Stimulated activated CD4-positive, alpha-beta T cell treated with anti-CD3 and anti-CD28 coated beads, Interleukin-2, amount 100 ng/mL, for 4 hours (primary cell): ENCODE measurements at regions not wholly inside any gene's neighbourhood (a gene's known extent, or its start where the extent isn't known, plus 50 kb on each side); places are given as distances from the start of the nearest gene placed in this dataset.
"Not testable (repeated sequence)": the region's sequence is repeated elsewhere in the genome, so short reads cannot be mapped to it uniquely, and the experiment has no call there.

Experiments used
- DNase-seq: peaks from one replicate; pipeline ENCODE4 v3.0.0-alpha.2; 2020; ENCODE audit warnings: low read depth

DNA sequence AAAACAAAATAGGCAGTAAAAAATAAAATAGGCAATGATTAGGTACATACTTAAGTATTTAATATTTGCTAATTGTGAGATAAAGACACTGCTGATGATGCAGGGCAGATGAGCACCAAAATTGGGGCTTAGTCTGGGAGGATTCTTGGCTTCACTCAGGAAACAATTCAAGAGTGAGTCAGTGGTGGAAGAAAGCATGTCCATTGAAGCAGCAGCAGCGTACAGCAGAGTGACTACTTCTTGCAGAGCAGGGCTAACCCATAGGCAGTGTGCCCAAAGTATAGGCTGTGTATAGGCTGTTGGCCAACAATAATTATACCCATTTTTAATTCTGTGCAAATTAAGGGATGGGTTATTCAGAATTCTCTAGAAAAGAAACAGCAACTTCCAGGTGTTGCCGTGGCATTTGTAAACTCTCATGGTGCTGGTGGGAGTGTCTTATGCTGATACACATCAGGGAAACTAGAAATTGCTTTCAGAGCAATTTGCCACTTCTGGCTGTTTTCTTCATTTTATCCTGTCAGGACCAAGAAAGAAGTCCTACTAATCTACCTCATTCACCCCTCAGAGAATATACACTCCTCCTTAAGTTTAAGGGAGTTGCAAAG is 317.3 kb upstream of the NAALADL2 start:
- DNase-seq = no peak

- DNase-seq = no peak
These were observed 311.2 kb upstream of the NAALADL2 start for GRCh38 chr3:174547801-174548435.

GRCh38 chr3:174548841-174549623 is 310.1 kb upstream of the NAALADL2 start:
- no peak for DNase-seq

DNA sequence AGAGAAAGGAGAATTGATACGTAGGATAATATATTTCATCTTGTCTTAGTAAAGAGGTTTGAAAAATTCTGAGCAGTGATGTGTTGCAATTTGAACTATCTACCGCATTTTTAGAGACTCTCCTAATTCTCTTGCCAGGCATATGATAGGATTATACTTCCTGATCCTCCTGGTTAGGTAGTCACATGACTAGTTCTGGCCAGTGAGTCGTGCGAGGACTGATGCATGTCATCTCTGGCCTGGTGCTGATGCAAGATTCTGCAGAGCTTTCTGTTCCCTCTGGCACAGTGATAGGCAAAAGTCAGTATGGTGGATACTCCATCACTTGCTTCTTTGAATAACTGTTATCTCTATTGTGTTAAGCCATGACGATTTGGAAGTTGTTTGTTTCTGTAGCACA is 277.6 kb upstream of the NAALADL2 start:
- no peak for DNase-seq

- no peak for DNase-seq
These were observed 275.7 kb upstream of the NAALADL2 start for GRCh38 chr3:174583396-174583795.

GRCh38 chr3:174587137-174587536 is 272.0 kb upstream of the NAALADL2 start:
- DNase-seq = not testable (repeated sequence)

DNA sequence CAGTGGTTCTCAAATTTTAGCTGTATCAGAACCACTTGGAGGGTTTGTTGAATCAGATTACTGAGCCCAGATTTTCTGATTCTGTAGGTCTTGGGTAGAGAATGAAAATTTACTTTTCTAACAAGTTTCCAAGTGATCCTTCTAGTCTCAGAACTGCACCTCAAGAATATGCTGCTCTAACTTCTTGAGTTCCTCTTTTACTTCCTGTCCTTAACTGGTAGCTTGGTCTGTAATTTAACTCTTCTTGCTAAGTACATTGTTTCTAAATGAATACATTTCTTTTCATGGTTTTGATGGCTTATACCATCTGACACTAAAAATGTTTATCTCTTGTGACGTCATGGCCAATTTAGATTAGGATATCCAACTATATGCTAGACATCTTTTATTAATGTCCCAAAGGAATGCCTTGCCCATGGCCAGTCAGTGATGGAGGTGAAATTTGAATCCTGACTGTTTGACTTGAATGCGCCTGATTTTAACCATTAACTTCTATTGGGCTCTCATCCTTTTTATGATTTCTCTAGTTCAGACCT is 262.6 kb upstream of the NAALADL2 start:
- DNase-seq = no peak

- DNase-seq = no peak
These were observed 260.2 kb upstream of the NAALADL2 start for GRCh38 chr3:174598885-174599439.

DNA sequence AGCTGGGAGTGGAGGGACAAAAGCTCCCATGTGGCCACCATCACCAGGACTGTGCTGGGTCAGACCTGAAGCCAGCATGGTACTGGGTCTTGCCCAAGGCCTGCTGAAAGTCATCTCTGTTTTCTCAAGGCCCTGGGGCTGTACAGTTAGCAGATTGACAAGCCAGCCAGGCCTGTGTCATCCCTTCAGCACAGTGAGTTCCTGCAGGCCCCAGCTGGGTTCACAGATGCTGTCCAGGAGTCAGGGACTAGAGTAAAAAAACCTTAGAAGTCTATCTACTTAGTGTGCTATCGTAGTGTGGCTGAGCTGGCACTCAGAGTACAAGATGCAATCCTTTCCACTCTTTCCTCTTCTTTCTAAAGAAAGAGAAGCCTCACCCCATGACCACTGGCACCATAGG is 246.0 kb upstream of the NAALADL2 start:
- DNase-seq = no peak

GRCh38 chr3:174614036-174614435 is 245.1 kb upstream of the NAALADL2 start:
- no peak for DNase-seq

- no peak for DNase-seq
These were observed 240.6 kb upstream of the NAALADL2 start for GRCh38 chr3:174618368-174619080.

DNA sequence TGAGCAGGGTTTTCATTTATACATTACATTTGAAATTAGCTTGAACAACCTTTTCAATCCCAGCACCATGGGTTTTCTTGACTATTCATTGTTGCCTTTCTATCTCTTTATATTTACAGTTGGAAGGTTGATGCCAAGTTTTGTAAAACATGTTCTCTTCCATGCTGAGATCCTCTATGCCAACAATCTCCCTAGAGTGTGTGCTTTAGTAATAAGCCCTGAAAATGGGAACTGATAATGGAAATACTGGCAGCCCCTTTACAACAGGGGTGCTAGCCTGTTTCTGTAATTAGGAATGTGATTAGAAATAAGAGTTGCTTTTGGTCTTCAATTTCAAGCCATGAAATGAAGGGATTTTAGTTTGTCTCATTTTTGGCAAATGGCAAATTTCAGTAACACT is 239.9 kb upstream of the NAALADL2 start:
- DNase-seq = no peak

DNA sequence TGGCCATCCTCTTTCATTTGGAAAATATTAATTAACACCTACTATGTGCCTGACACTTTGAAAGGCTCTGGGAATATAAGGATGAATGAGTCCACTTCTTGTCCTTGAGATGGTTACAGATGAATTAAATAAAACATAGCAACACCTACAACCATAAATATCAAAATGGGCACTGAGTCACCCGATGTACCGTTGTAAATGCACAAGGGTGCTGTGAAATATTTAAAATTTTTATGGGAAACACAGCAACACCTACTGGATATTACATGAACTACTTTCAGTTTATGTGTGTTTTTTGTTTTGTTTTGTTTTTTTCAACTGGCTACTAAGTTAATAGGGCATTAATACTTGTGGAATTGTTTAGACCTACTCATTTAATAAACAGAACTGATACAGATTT is 239.0 kb upstream of the NAALADL2 start:
- DNase-seq = no peak

- no peak for DNase-seq
These were observed 238.2 kb upstream of the NAALADL2 start for GRCh38 chr3:174620855-174621472.

GRCh38 chr3:174633342-174633741 is 225.8 kb upstream of the NAALADL2 start:
- no peak for DNase-seq

DNA sequence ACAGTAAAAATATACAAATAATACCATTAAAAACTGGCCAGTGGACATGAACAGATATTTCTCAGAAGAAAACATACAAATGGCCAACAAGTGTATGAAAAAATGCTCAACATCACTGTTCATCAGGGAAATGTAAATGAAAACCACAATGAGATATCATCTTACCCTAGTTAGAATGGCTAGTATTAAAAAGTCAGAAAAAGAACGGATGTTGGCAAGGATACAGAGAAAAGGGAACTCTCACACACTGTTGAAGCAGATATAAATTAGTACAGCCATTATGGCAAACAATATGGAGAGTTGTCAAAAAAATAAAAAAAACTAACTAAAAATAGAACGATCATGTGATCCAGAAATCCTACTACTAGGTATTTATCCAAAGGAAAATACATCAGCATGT is 222.7 kb upstream of the NAALADL2 start:
- DNase-seq = no peak

- no peak for DNase-seq
These were observed 219.7 kb upstream of the NAALADL2 start for GRCh38 chr3:174639406-174639805.

DNA sequence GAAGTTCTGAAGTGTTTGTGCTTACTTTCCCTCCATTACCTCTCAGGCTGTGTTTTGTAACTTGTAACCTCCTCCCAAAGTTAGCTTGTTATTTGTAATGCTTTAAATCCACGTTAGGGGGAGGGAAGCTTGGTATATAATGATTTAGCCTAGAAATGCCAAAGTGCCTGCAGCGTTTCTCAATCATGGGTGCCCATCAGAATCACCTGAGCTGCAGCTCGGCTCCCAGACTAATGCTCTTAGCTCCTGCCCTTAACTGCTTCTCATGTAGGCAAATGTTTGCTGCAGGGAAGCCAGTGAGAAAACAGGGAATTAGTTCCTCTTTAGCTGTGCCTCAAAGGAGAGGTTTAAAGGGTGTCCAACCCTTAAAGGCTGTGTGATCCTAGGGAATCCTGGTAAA is 219.2 kb upstream of the NAALADL2 start:
- DNase-seq = no peak

- DNase-seq = no peak
These were observed 218.2 kb upstream of the NAALADL2 start for GRCh38 chr3:174640932-174641331.

- DNase-seq = no peak
These were observed 214.8 kb upstream of the NAALADL2 start for GRCh38 chr3:174644287-174644686.

GRCh38 chr3:174651951-174652350 is 207.2 kb upstream of the NAALADL2 start:
- no peak for DNase-seq

GRCh38 chr3:174659511-174659910 is 199.6 kb upstream of the NAALADL2 start:
- no peak for DNase-seq
